ENCODE measurements at regions not wholly inside any gene's neighbourhood (a gene's known extent, or its start where the extent isn't known, plus 50 kb on each side); places are given as distances from the start of the nearest gene placed in this dataset.

GRCh38 chr12:103036581-103037214 is 79.2 kb downstream of the ASCL1 start:
- TF ChIP-seq CTCF (IDR thresholded peaks at IDR 0.05; ENCODE audit: low read depth, low read length) = no peak
- no peak for TF ChIP-seq EZH2phosphoT487 (IDR thresholded peaks at IDR 0.05; ENCODE audit: low read depth)

Measured in OCI-LY3 (cell line).